H9 (cell line): ENCODE measurements at regions not wholly inside any gene's neighbourhood (a gene's known extent, or its start where the extent isn't known, plus 50 kb on each side); places are given as distances from the start of the nearest gene placed in this dataset.

Source experiments
- DNase-seq: peaks from one replicate; pipeline ENCODE4 v3.0.0-alpha.2; 2017
- H2AFZ ChIP-seq: one replicate; pipeline ENCODE4 v1.6.1; 2013; ENCODE audit warnings: mild to moderate bottlenecking, low read length, control low read depth, moderate library complexity
- H2AK5ac ChIP-seq: 2 replicates; pipeline ENCODE4 v1.6.1; 2013; ENCODE audit warnings: low read length, control low read depth, mixed read lengths; ENCODE audit not compliant: insufficient read length
- H2BK120ac ChIP-seq: one replicate; pipeline ENCODE4 v1.6.1; 2013; ENCODE audit warnings: low read depth, mild to moderate bottlenecking, low read length, control low read depth, inconsistent platforms; ENCODE audit not compliant: poor library complexity, severe bottlenecking
- H2BK12ac ChIP-seq: 2 replicates; pipeline ENCODE4 v1.6.1; 2013; ENCODE audit warnings: low read length, control low read depth, mixed read lengths, low read depth; ENCODE audit not compliant: insufficient read length
- H2BK15ac ChIP-seq: 2 replicates; pipeline ENCODE4 v1.6.1; 2013; ENCODE audit warnings: low read depth, low read length, control low read depth
- H2BK20ac ChIP-seq: one replicate; pipeline ENCODE4 v1.6.1; 2013; ENCODE audit warnings: low read depth, mild to moderate bottlenecking, low read length, control low read depth, inconsistent platforms; ENCODE audit not compliant: poor library complexity, severe bottlenecking
- H2BK5ac ChIP-seq: 2 replicates; pipeline ENCODE4 v1.6.1; 2013; ENCODE audit warnings: low read length, control low read depth, mixed read lengths; ENCODE audit not compliant: insufficient read length
- H3K14ac ChIP-seq: 2 replicates; pipeline ENCODE4 v1.6.1; 2013; ENCODE audit warnings: low read length, control low read depth; ENCODE audit not compliant: insufficient read depth
- H3K18ac ChIP-seq: 2 replicates; pipeline ENCODE4 v1.6.1; 2013; ENCODE audit warnings: low read depth, mild to moderate bottlenecking, mixed read lengths, low read length, control low read depth; ENCODE audit not compliant: insufficient read length
- H3K23ac ChIP-seq: 2 replicates; pipeline ENCODE4 v1.6.1; 2013; ENCODE audit warnings: low read length, control low read depth, mixed read lengths, low read depth; ENCODE audit not compliant: insufficient read length
- H3K23me2 ChIP-seq: 2 replicates; pipeline ENCODE4 v1.6.1; 2013; ENCODE audit warnings: low read depth, mild to moderate bottlenecking, mixed read lengths, low read length, control low read depth; ENCODE audit not compliant: insufficient read length, poor library complexity, severe bottlenecking
- H3K27ac ChIP-seq: 2 replicates; pipeline ENCODE4 v1.5.1; 2013; ENCODE audit warnings: low read length, control low read depth, mixed read lengths, low read depth; ENCODE audit not compliant: insufficient read length
- H3K27me3 ChIP-seq: 2 replicates; pipeline ENCODE4 v1.6.1; 2013; ENCODE audit warnings: low read length, control low read depth, inconsistent platforms; ENCODE audit not compliant: insufficient read depth
- H3K4ac ChIP-seq: 2 replicates; pipeline ENCODE4 v1.6.1; 2013; ENCODE audit warnings: low read depth, mild to moderate bottlenecking, control low read depth, inconsistent platforms, low read length, moderate library complexity
- H3K4me1 ChIP-seq: 2 replicates; pipeline ENCODE4 v1.6.1; 2013; ENCODE audit warnings: low read length, control low read depth, inconsistent platforms; ENCODE audit not compliant: insufficient read depth
- H3K4me2 ChIP-seq: 2 replicates; pipeline ENCODE4 v1.6.1; 2013; ENCODE audit warnings: low read length, control low read depth, mixed read lengths; ENCODE audit not compliant: insufficient read length, insufficient read depth
- H3K56ac ChIP-seq: 2 replicates; pipeline ENCODE4 v1.6.1; 2013; ENCODE audit warnings: low read depth, mild to moderate bottlenecking, mixed read lengths, low read length, control low read depth; ENCODE audit not compliant: insufficient read length
- H3K79me1 ChIP-seq: 2 replicates; pipeline ENCODE4 v1.6.1; 2013; ENCODE audit warnings: low read depth, mild to moderate bottlenecking, moderate library complexity, low read length, control low read depth, inconsistent platforms; ENCODE audit not compliant: insufficient read depth, poor library complexity, severe bottlenecking
- H3K79me2 ChIP-seq: 2 replicates; pipeline ENCODE4 v1.6.1; 2013; ENCODE audit warnings: low read length, control low read depth, inconsistent platforms; ENCODE audit not compliant: insufficient read depth
- H3K9ac ChIP-seq: 2 replicates; pipeline ENCODE4 v1.6.1; 2013; ENCODE audit warnings: low read length, control low read depth, mixed read lengths; ENCODE audit not compliant: insufficient read length; ENCODE audit errors: extremely low read depth
- H3K9me3 ChIP-seq: one replicate; pipeline ENCODE4 v1.6.1; 2013; ENCODE audit warnings: low read depth, low read length, inconsistent platforms; ENCODE audit not compliant: control insufficient read depth
- H3T11ph ChIP-seq: one replicate; pipeline ENCODE4 v1.6.1; 2013; ENCODE audit warnings: mild to moderate bottlenecking, low read length, control low read depth, inconsistent platforms
- H4K20me1 ChIP-seq: one replicate; pipeline ENCODE4 v1.6.1; 2013; ENCODE audit not compliant: control insufficient read depth, insufficient read length, insufficient read depth
- H4K5ac ChIP-seq: 2 replicates; pipeline ENCODE4 v1.6.1; 2013; ENCODE audit warnings: low read depth, mild to moderate bottlenecking, mixed read lengths, low read length, control low read depth; ENCODE audit not compliant: insufficient read length
- H4K8ac ChIP-seq: replicated peaks from 2 replicates; pipeline ENCODE4 v1.6.1; 2013; ENCODE audit warnings: low read length, control low read depth, mixed read lengths, low read depth; ENCODE audit not compliant: insufficient read length
- H4K91ac ChIP-seq: 2 replicates; pipeline ENCODE4 v1.6.1; 2013; ENCODE audit warnings: low read depth, mild to moderate bottlenecking, moderate library complexity, mixed read lengths, low read length, control low read depth; ENCODE audit not compliant: insufficient read length
- H3K27ac Mint-ChIP-seq, 3 experiments: 2 replicates in 2 of 3; 3 replicates in 1 of 3; pipeline ENCODE4 v1.8.0; 2020 to 2021; ENCODE audit warnings: mixed read lengths in 3 of 3, mild to moderate bottlenecking in 1 of 3, moderate library complexity in 1 of 3
- H3K27me3 Mint-ChIP-seq: 2 replicates; pipeline ENCODE4 v1.8.0; 2021; ENCODE audit warnings: low read depth, mild to moderate bottlenecking, moderate library complexity, mixed read lengths
- H3K36me3 Mint-ChIP-seq, 3 experiments: 2 replicates in 2 of 3; 3 replicates in 1 of 3; pipeline ENCODE4 v1.8.0; 2020 to 2021; ENCODE audit warnings: low read depth in 3 of 3, mixed read lengths in 3 of 3; ENCODE audit not compliant: insufficient read depth in 1 of 3
- H3K4me1 Mint-ChIP-seq, 2 experiments: 2 replicates each; pipeline ENCODE4 v1.8.0; 2020; ENCODE audit warnings: mixed read lengths in 2 of 2
- H3K4me3 Mint-ChIP-seq, 2 experiments: 2 replicates in 1 of 2; 3 replicates in 1 of 2; pipeline ENCODE4 v1.8.0; 2020 to 2021; ENCODE audit warnings: mild to moderate bottlenecking in 2 of 2, mixed read lengths in 2 of 2, moderate library complexity in 1 of 2
- H3K9me3 Mint-ChIP-seq, 2 experiments: 2 replicates in 1 of 2; 3 replicates in 1 of 2; pipeline ENCODE4 v1.8.0; 2020; ENCODE audit warnings: mild to moderate bottlenecking in 2 of 2, mixed read lengths in 2 of 2, moderate library complexity in 1 of 2
- WGBS: extraction: QIAGEN DNeasy Blood & Tissue Kit; methylation state at CpG from one replicate; pipeline ENCODE4 v1.1.7; 2013; ENCODE audit warnings: missing lambda C conversion rate, low lambda C conversion rate, mixed read lengths; ENCODE audit not compliant: insufficient read length; ENCODE audit errors: extremely low coverage; 5-methylcytosine and 5-hydroxymethylcytosine counted together
- TF ChIP-seq, protein P1 (sequence below): fragments of 200-600 bp; sonication (generic); conservative IDR thresholded peaks from 3 replicates; pipeline ENCODE4 v1.8.0; 2021; ENCODE audit warnings: antibody characterized with exemption, mild to moderate bottlenecking

DNA sequence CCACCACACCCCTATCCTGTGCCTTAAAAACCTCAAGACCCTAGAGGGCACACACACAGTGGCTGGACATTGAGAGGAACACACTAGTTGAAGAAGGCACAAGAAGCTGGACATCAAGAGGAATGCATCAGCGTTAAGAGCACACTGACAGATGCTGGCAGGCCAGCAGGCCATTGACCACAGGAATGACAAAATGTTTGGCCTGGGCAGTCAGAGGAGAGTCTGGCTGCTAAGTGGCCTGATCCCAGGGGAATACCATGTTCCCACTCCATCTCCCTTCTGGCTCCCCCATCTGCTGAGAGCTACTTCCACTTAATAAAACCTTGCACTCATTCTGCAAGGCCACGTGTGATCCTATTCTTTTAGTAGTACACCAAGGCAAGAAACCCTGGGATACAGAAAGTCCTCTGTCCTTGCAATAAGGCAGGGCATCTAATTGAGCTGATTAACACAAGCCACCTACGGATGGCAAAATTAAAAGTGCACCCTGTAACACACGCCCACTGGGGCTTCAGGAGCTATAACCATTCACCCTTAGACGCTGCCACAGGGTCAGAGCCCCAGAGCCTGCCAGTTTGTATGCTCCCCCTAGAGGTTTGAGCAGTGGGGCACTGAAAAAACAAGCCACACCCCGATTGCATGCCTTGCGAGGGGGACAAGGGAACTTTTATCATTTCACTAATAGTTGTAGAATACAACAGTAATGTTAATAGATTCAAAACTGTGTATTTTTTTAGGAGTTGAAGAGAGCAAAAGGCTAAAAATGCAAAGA is 1216.1 kb upstream of the NCAM2 start:
- Histone ChIP-seq H3K56ac (no peak overlapping the region), H3K27me3 (no peaks in the 10 kb centered on the region), H3K27ac (no peak overlapping the region), H3K14ac (no peak overlapping the region), H3K9ac (no peak overlapping the region), H4K91ac (no peak overlapping the region), H3K9me3 (no peaks in the 10 kb centered on the region), H2BK20ac (no peak overlapping the region), H3K4me2 (no peak overlapping the region), H4K20me1 (no peaks in the 10 kb centered on the region), H3K23ac (no peak overlapping the region), H4K8ac (no peak overlapping the region), H2AK5ac (no peak overlapping the region), H3K4me1 (no peaks in the 10 kb centered on the region), H4K5ac (no peak overlapping the region), H3T11ph (no peak overlapping the region), H2BK120ac (no peak overlapping the region), H2AFZ (no peak overlapping the region), H2BK5ac (no peak overlapping the region), H3K4ac (no peak overlapping the region), H3K23me2 (no peaks in the 10 kb centered on the region), H2BK15ac (no peak overlapping the region), H3K18ac (no peak overlapping the region), H3K79me1 (no peaks in the 10 kb centered on the region), H2BK12ac (no peak overlapping the region), H3K79me2 (no peaks in the 10 kb centered on the region)
- Mint-ChIP-seq H3K4me3 (no peak overlapping the region), H3K27me3 (peaks cover 1% of the 10 kb centered on the region; the same call in 1 of the 2 replicates), H3K27ac (no peak overlapping the region), H3K36me3 (peaks cover 8 to 16% (median 10%) of the 10 kb centered on the region in 3 experiments), H3K4me1 (peaks cover 0 to 2% of the 10 kb centered on the region in 2 experiments; a peak in 1 of 4 replicates), H3K9me3 (peaks cover 9 to 27% of the 10 kb centered on the region in 2 experiments)
- DNase-seq: peak; percentile 39
- TF ChIP-seq, protein P1, sequence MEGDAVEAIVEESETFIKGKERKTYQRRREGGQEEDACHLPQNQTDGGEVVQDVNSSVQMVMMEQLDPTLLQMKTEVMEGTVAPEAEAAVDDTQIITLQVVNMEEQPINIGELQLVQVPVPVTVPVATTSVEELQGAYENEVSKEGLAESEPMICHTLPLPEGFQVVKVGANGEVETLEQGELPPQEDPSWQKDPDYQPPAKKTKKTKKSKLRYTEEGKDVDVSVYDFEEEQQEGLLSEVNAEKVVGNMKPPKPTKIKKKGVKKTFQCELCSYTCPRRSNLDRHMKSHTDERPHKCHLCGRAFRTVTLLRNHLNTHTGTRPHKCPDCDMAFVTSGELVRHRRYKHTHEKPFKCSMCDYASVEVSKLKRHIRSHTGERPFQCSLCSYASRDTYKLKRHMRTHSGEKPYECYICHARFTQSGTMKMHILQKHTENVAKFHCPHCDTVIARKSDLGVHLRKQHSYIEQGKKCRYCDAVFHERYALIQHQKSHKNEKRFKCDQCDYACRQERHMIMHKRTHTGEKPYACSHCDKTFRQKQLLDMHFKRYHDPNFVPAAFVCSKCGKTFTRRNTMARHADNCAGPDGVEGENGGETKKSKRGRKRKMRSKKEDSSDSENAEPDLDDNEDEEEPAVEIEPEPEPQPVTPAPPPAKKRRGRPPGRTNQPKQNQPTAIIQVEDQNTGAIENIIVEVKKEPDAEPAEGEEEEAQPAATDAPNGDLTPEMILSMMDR: peak; percentile 56
- WGBS: no CpG with 5 or more reads among the region's 7 CpGs
